NOMO-1 treated with dmso at 0.1 percent for 144 hours (cell line): ENCODE measurements at regions not wholly inside any gene's neighbourhood (a gene's known extent, or its start where the extent isn't known, plus 50 kb on each side); places are given as distances from the start of the nearest gene placed in this dataset.
"Not testable (repeated sequence)": the region's sequence is repeated elsewhere in the genome, so short reads cannot be mapped to it uniquely, and the experiment has no call there.

Experiments used
- DNase-seq: peaks from one replicate; lab custom pipeline; 2025; ENCODE audit not compliant: unreplicated experiment; lab: John Stamatoyannopoulos, UW

DNA sequence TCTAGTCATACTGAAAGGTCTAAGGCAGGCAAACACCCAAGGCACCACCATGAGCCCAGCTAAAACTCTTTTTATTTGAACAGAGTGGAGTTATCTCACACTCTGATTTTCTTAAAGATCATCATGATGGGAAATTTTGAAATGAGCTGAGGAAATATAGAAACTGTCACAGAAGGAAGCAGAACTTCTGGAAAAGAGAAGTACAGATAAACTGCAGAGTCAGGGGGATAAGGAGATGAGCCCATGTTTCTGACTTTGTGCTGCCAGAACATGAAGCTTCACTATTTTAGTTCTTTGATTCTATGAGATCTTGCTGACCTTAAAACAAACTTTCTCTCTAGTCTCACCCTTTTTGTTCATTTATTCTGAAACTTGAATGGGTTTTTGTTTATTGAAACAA lies 406.5 kb upstream of the EDIL3 start:
- peak; percentile 2 for DNase-seq

DNA sequence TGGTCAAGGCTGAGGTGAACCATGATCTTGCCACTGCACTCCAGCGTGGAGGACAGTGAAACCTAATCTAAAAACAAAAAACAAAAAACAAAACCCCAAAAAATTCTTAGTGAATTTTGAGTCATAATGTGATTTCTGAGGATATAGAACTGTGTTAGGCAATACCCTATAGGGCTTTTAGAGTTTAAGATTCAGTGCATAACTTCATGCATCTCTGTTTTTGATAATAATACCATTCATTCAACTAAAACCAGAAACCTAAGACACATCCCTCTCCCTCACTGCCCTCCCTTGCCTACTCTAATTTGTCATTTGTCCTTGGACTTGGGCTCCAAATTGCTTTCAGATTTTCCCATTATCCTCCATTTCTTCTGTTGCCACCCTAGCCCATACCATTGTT lies 405.7 kb upstream of the EDIL3 start:
- DNase-seq: no peak

DNA sequence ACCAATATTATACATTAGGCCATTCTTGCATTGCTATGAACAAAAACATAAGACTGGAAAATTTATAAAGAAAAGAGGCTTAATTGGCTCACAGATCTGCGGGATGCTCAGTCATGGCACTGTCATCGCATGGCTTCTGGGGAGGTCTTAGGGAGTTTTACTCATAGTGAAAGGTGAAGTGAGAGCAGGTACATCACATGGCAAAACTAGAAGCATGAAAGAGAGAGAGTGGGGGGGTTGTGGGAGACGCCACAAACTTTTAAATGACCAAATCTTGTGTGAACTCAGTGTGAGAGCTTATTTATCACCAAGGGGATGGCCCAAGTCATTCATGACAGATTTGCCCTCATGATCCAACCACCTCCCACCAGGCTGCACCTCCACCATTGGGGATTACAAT lies 398.3 kb upstream of the EDIL3 start:
- no peak for DNase-seq

DNA sequence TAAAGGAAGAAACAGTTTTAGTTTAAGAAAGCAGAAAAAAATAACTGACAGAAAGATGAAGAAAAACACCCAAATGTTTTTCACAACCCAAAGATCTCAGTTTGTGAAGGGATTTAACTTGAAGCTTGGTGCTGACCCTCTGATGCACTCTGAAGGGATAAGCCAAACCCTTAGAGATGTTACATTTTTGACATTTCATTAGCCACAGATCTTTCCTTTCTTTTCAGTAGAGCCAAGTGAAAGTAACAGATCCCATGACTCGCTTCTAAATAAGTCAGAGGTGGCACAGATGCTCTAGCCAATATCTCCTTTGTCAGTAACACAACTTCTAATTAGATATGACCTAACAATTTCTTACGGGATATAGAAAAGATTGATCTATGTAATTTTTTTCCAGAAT lies 394.5 kb upstream of the EDIL3 start:
- no peak for DNase-seq

DNA sequence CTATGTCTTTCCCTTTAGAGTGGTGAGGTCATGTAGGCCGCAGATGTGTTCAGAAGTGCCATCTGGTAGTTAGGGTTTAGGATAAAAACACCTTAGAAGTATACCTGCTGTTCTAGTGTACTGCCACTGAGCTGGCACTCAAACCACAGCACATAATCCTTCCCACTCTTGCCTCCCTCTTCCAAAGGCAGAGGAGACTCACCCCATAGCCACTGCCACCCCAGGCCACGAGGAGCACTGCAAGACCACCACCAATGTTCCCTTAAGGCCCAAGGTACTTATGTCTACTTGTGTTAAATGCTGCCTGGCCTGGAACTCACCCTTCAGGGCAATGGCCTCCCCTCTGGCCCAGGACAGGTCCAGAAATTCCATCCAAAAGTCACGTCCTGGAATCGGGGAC lies 379.5 kb upstream of the EDIL3 start:
- DNase-seq: no peak

DNA sequence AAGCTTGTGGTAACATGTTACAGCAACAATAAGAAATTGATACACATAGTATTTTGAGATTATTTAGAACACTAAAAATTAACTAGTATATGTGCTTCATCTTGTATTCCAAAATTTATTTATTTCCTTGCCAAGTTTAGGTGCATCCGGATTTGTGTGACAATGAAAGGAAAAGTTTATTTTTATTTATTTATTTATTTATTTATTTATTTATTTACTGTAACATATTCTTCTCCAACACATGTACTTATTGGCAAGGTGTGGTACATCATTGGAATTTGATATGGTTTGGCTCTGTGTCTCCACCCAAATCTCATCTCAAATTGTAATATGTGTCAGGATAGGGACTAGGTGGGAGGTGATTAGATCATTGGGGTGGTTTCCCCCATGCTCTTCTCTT lies 373.3 kb upstream of the EDIL3 start:
- DNase-seq: no peak

DNA sequence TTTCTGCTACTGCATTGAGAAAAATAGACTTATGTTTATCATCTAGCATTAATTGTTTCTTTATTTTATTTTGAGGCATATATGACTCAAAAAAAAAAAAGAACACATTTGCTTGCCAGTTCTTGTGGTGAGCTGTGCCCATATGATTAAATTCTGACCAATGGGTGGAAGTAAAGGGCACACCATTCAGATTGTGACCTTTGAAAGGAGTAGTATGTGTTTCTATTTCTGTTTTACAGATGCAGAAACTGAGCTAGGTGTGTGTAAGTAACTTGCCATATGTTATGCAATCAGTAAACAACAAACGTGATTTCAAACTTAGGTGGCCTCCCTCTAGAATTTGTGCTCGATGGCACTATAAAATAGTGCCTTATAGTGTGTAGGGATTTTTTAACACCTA lies 368.1 kb upstream of the EDIL3 start:
- DNase-seq: no peak

DNA sequence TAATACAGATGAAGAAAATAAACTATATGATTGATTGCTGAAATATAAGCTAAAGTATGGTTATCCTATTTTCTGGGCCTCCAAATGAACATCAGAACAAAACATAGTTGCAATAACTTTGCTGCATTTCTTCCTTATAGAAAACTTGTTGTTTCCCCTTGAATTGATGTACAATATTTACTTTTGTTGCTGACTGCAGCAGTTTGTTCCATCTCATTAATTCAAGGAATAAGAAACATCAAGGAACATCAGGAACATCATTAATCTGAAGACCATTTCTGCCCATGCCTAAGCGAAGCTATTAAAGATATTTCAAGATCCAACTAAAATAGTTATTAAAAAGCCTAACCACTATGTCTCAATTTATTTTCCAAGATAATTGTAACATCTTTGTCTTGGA lies 363.6 kb upstream of the EDIL3 start:
- no peak for DNase-seq

DNA sequence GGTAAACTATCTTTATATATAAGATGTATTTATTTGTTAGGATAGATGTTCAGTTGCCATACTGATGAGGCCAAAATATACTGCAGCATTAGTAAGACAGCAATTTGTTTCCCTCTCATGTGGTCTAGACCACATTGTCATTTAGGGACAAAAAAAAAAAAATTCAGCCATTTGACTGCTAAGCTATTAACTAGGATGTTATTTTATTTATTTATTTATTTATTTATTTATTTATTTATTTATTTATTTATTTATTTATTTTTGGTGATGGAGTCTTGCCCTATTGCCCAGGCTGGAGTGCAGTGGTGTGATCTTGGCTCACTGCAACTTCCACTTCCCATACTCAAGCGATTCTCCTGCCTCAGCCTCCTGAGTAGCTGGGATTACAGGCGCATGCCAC lies 361.6 kb upstream of the EDIL3 start:
- not testable (repeated sequence) for DNase-seq

DNA sequence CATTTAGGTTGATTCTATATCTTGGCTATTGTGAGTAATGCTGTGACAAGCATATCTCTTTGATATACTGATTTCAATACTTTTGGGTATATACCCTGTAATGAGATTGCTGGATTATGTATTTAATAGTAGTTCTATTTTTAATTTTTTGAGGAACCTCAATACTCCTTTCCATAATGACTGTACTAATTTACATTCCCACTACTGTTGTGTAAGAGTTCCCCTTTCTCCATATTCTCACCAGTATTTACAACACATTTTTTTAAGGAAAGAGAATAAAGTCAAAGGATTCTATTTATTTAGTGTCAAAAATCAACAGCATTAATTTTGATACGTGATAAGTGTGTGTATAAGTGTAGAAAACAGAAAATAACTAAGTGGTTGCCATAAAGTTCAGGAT lies 356.4 kb upstream of the EDIL3 start:
- no peak for DNase-seq

DNA sequence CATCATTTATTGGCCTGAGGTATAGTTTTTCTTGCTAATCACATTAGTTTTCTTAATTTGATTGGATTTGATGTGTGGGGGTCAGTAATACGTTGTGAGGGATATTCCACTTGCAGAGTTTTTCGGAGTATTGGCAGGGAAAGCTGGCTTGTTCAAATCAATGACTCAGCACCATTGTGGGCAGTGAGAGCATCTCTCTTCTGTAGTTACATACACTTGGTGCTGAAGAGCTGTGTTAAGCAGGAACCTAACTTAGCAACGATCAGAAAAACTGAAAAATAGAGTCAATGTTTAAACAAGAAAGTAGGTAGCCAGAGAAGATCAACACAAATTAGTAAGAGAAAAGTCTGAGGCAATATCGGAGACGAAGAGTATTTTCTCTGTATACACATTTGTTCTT lies 344.6 kb upstream of the EDIL3 start:
- DNase-seq: no peak

DNA sequence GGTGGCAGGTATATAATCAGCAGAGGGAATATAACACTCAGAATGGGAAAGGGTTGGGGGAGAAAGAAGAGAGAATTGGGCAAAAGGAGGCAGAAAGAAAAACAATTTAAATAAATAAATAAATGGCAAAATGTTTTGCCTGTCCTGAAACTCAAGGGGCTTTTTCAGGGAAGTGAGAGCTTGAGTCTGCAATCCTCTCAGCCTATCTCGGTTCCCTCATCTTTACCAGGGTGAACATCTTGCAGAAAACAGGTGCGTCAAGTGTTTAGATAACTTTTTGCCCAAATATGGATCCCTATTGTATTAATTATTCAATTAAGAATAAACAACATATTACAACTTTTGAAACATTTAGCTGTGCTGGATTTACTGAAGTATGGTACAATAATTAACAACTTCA lies 343.0 kb upstream of the EDIL3 start:
- no peak for DNase-seq

DNA sequence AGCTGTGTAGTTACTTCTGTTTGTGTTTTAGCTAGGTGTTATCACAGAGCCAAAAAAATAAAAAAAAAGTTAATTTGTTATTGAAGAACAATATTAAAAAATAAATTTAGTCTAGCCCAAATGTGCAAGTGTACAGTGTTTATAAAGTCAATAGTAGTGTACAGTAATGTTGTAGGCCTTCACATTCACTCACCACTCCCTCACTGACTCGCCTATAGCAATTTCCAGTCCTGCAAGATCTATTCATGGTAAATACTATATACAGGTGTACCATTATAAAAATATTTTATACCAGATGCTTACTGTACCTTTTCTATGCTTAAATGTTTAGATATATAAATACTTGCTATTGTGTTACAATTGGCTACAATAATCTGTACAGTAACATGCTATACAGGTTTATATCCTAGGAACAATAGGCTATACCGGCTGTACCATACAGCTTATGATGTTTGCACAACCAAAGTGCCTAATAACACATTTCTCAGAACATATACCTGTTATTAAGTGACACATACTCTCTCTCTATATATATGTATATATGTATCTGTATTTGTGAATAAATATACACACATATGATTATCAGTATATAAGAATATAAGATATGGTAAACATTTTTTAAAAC lies 341.4 kb upstream of the EDIL3 start:
- DNase-seq: no peak

DNA sequence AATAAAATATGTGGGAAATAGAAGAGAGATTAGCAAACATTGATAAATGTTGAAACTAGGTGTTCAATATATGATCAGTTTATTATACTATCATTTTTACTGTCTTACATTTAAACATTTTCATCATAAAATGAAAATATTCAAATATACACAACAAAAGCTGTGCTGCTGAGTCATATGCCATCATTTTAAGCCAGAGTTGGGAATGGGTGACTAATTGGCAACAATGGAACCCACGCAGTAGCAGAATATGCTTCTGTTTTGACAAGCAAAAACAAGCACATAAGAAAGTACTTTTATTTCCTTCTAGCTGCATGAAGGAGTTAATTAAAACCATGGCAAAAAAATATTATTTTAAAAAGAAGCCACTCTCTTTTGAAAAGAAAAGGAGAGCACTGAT lies 340.0 kb upstream of the EDIL3 start:
- DNase-seq: no peak

DNA sequence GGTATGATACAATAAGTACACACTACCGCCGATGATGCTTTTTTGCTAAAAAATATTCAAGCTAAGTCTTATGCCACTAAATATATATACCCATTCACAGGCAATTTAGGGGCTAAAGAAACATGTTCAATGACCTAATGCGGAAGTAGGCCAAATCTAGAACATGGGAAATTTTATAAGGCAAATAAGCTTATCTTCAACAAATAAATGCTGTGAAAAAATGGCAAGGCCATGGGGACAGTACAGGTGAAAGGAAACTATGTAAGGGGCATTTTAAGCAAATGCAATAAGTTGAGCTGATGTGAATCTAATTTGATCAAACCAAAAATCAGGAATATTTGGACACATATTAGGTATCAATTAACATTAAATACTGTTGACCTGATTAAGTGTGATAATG lies 339.5 kb upstream of the EDIL3 start:
- no peak for DNase-seq

DNA sequence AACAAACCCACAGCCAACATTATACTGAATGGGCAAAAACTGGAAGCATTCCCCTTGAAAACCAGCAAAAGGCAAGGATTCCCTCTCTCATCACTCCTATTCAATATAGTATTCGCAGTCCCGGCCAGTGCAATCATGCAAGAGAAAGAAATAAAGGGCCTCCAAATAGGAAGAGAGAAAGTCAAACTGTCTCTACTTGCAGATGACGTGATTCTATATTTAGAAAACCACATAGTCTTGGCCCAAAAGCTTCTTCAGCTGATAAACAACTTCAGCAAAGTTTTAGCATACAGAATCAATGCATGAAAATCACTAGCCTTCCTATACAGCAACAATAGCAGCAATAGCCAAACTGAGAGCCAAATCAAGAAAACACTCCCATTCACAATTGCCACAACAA lies 333.7 kb upstream of the EDIL3 start:
- no peak for DNase-seq

DNA sequence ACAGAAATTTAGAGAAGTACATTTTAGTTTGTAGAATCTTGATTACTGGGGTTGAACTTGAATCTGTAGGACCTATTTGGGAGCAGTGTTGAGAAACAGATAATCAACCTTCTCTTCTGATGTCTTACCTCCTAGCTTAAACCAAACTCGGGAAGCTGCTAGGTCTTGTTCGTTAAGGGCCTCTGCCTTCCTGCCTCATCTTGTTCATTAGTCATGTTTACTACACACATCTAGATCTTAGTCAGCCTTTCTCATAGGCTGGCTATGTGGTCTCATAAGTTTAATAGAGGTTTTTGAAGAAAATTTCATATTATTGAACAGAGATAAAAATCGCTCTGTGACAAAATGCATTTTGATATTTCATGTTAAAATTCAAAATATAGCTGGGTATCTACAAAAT lies 331.0 kb upstream of the EDIL3 start:
- no peak for DNase-seq

DNA sequence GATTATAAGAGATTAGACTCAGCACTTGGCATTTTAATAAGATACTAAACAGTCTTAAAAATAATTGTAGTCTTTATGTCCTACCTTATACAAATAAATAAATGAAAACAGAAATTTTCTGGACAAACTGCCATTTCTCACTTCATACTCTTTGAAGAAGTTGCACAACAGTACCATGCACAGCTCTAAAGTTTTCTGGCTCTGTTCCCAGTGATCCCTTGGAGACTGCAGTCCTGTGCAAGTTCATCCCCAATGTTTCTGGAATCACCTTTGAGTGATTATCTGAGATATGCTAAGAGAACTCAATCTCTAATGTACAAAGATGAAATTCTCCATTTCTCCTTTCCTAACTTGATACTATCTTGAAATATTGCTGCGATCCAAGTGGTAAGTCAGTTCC lies 330.4 kb upstream of the EDIL3 start:
- no peak for DNase-seq

DNA sequence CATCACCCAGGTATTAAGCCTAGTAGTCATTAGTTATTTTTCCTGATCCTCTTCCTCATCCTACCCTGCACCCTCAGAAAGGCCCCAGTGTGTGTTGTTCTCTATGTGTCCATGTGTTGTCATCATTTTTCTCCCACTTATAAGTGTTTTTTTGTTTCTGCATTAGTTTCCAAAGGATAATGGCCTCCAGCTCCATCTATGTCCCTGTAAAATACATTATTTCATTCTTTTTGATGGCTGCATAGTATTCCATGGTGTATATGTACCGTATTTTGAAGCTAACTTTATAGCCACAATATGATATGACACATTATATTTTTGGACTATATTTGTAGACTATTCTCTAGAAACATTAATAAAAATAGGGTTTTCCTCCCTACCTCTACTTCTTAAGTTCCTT lies 324.4 kb upstream of the EDIL3 start:
- no peak for DNase-seq

DNA sequence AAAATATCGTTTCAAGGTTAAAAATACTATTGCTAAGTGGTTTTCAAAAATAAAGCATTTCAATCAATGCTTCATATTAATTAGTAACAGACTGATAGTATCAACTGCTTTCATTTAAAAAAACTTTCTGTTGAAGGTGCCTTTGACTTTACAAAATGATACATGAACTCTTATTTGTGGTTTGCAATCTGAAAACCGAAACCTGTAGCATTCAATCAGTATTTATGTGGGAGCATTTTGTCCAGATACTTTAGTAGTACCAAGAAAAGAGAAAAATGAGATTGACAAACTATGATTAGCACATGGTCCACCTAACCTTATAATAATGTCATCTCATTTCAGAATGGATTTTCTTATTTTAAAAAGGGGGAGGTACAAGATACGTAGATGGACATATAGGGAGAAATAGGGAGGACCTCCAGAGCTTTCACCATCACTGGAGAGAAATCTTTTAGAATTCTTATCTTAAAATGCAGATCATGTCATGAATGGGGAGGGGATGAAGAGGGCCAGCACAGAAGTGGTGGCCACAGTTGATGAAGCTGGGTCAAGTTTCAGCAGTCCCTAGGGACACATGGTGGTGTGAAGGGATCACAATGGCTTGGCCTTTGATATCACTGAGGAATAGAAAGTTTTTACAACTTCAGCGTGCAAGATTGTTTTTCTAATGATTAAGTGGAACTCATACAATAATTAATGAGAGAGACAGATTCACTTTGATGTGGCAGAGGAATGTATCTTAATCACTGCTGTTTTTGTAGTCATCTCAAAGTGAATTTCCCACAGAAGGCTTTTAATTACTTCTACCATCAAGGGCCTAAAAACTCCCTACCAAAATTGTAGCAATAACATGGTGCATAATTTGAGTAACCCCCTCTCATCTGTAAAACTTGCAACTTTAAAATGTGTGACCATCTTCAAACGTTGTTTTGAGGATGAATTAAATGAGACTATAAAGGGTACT lies 322.3 kb upstream of the EDIL3 start:
- DNase-seq: no peak

DNA sequence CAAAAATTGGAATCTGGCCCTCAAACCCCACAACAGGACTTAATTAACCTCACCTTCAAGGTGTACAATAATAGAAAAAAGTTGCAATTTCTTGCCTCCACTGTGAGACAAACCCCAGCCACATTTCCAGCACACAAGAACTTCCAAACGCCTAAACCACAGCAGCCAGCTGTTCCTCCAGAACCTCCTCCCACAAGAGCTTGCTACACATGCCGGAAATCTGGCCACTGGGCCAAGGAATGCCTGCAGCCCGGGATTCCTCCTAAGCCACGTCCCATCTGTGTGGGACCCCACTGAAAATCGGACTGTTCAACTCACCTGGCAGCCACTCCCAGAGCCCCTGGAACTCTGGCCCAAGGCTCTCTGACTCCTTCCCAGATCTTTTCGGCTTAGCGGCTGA lies 315.9 kb upstream of the EDIL3 start:
- DNase-seq: not testable (repeated sequence)

DNA sequence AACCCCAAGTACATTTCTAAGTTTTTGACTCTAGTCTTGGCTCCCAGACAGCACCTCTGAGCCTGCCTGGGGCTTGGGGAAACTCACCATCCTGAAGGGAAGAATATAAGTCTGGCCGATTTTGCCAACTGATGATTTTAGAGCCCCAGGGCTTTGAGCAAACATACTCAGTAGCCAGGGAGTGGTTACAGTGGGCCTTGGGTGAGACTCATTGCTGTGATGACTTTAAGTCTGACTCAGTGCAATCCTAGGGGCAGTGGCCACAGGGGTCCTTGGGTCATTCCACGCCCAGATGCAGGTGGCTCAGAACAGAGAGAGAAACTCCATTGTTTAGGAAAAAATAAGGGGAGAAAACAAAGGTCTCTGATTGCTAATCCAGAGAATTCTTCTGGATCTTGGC lies 312.0 kb upstream of the EDIL3 start:
- DNase-seq: no peak

DNA sequence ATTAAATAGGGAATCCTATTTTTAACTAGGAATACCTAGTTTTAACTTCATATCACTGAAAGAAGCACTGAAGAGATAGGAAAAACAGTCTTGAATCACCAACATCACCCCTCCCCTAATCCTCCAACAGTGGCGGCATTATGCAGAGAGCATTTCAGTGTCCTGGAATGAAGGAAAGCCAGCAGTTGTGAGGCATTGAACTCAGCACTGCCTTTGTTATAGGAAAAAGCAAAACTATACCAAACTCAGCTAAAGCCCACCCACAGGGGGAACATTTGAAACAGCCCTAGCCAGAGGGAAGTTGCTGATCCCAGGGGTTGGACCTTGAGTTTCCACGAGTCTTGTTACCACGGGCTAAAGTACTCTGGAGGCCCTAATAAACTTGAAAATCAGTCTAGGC lies 310.6 kb upstream of the EDIL3 start:
- DNase-seq: no peak
